HepG2 (cell line): ENCODE measurements at regions not wholly inside any gene's neighbourhood (a gene's known extent, or its start where the extent isn't known, plus 50 kb on each side); places are given as distances from the start of the nearest gene placed in this dataset.

Experiments used
- CENPT ChIP-seq: sonication (generic); formaldehyde crosslinking; IDR thresholded peaks from 2 replicates; pipeline ENCODE4 v1.8.0; 2022; ENCODE audit warnings: low read depth, mild to moderate bottlenecking, moderate library complexity, missing genetic modification reagents
- DMAP1 ChIP-seq: IDR thresholded peaks from 2 replicates; pipeline ENCODE4 v1.6.1; 2016
- GPN1 ChIP-seq: sonication (generic); formaldehyde crosslinking; IDR thresholded peaks from 2 replicates; pipeline ENCODE4 v1.5.1; 2020; ENCODE audit warnings: missing genetic modification reagents, borderline replicate concordance
- GTF2F1 ChIP-seq: fragments of 150-350 bp; IDR thresholded peaks from 2 replicates; pipeline ENCODE4 v1.6.1; 2014; ENCODE audit warnings: low read length
- JARID2 ChIP-seq: sonication (generic); formaldehyde crosslinking; IDR thresholded peaks from 2 replicates; pipeline ENCODE4 v1.8.1; 2023; ENCODE audit warnings: missing genetic modification reagents, inconsistent platforms; ENCODE audit not compliant: insufficient replicate concordance
- MAFG ChIP-seq: sonication (generic); formaldehyde crosslinking; IDR thresholded peaks from 2 replicates; pipeline ENCODE4 v1.5.1; 2020; ENCODE audit warnings: mild to moderate bottlenecking, missing genetic modification reagents
- PHF20 ChIP-seq: sonication (generic); formaldehyde crosslinking; IDR thresholded peaks from 2 replicates; pipeline ENCODE4 v1.5.0; 2020; ENCODE audit warnings: mild to moderate bottlenecking, missing genetic modification reagents
- PPARG ChIP-seq: conservative IDR thresholded peaks from 2 replicates; pipeline ENCODE4 v1.6.1; 2016; ENCODE audit warnings: missing biosample characterization, missing genetic modification reagents
- PREB ChIP-seq: sonication (generic); formaldehyde crosslinking; IDR thresholded peaks from 2 replicates; pipeline ENCODE4 v1.4.0; 2020; ENCODE audit warnings: missing genetic modification reagents
- RXRA ChIP-seq: sonication (generic); formaldehyde crosslinking; IDR thresholded peaks from 2 replicates; pipeline ENCODE4 v1.5.1; 2020; ENCODE audit warnings: missing genetic modification reagents
- SCMH1 ChIP-seq: sonication (generic); formaldehyde crosslinking; IDR thresholded peaks from 2 replicates; pipeline ENCODE4 v1.9.0; 2021; ENCODE audit warnings: missing genetic modification reagents, mild to moderate bottlenecking, borderline replicate concordance
- TMF1 ChIP-seq: sonication (generic); formaldehyde crosslinking; IDR thresholded peaks from 2 replicates; pipeline ENCODE4 v1.8.1; 2022; ENCODE audit warnings: low read depth, missing genetic modification reagents
- ZBTB8A ChIP-seq: sonication (generic); formaldehyde crosslinking; IDR thresholded peaks from 2 replicates; pipeline ENCODE4 v1.4.0; 2020; ENCODE audit warnings: mild to moderate bottlenecking, low read depth, missing genetic modification reagents, borderline replicate concordance
- ZNF282 ChIP-seq: fragments of 450-650 bp; IDR thresholded peaks from 2 replicates; pipeline ENCODE4 v1.6.1; 2018; ENCODE audit not compliant: partially characterized antibody
- ZNF296 ChIP-seq: sonication (generic); formaldehyde crosslinking; conservative IDR thresholded peaks from 2 replicates; pipeline ENCODE4 v1.5.0; 2020; ENCODE audit warnings: mild to moderate bottlenecking, missing genetic modification reagents
- ZNF501 ChIP-seq: sonication (generic); formaldehyde crosslinking; IDR thresholded peaks from 2 replicates; pipeline ENCODE4 v1.5.1; 2020; ENCODE audit warnings: mild to moderate bottlenecking, moderate library complexity, missing genetic modification reagents
- ZSCAN30 ChIP-seq: sonication (generic); formaldehyde crosslinking; IDR thresholded peaks from 2 replicates; pipeline ENCODE4 v1.5.0; 2020; ENCODE audit warnings: mild to moderate bottlenecking, missing genetic modification reagents
- TF ChIP-seq, protein P1 (sequence below): sonication (generic); formaldehyde crosslinking; IDR thresholded peaks from 2 replicates; pipeline ENCODE4 v1.4.0; 2020; ENCODE audit warnings: missing genetic modification reagents, borderline replicate concordance
- TF ChIP-seq, protein P2 (sequence below): sonication (generic); formaldehyde crosslinking; IDR thresholded peaks from 2 replicates; pipeline ENCODE4 v1.4.0; 2020; ENCODE audit warnings: missing genetic modification reagents
- TF ChIP-seq, protein P3 (sequence below): sonication (generic); formaldehyde crosslinking; IDR thresholded peaks from 2 replicates; pipeline ENCODE4 v1.9.0; 2021; ENCODE audit warnings: missing genetic modification reagents, mild to moderate bottlenecking, borderline replicate concordance
- TF ChIP-seq, protein P4 (sequence below): sonication (generic); formaldehyde crosslinking; IDR thresholded peaks from 2 replicates; pipeline ENCODE4 v1.8.0; 2022; ENCODE audit warnings: missing genetic modification reagents, mild to moderate bottlenecking, inconsistent platforms, borderline replicate concordance
- TF ChIP-seq, protein P5 (sequence below): IDR thresholded peaks from 2 replicates; pipeline ENCODE4 v1.6.1; 2016; ENCODE audit warnings: low read depth, control low read depth

DNA sequence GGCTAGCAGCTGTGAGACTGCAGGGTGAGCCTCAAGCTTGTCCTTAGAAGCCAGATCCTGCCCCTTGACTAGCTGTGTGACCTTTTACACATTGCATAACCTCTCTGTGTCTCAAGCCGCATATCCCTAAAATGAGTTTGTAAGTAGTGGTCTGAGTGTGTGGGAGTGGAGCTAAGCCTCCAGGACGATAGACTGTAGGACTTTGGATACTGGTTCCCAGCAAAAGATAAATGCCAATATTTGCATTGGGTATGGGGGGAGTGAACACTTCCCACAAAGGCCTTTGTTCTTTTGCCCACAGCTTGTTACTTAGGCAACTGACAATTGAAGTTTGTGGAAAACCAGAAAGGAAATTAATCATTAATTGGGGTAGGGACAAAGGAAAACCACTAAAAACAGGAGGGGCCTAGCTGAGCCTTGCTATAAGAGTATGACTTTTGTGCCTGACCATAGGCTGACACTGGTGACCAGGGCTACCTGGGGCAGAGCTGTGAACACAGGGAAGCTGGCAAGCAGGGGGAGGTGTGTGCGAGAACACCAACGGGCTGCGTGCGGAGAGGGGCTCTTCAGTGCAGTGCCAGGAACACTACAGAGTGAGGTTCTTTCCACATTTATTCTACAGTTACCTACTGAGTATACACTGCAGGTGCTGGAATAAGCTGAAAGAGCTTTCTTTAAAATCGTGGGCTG is 102.4 kb upstream of the ETV3 start (continued):
- TF ChIP-seq, protein P1, sequence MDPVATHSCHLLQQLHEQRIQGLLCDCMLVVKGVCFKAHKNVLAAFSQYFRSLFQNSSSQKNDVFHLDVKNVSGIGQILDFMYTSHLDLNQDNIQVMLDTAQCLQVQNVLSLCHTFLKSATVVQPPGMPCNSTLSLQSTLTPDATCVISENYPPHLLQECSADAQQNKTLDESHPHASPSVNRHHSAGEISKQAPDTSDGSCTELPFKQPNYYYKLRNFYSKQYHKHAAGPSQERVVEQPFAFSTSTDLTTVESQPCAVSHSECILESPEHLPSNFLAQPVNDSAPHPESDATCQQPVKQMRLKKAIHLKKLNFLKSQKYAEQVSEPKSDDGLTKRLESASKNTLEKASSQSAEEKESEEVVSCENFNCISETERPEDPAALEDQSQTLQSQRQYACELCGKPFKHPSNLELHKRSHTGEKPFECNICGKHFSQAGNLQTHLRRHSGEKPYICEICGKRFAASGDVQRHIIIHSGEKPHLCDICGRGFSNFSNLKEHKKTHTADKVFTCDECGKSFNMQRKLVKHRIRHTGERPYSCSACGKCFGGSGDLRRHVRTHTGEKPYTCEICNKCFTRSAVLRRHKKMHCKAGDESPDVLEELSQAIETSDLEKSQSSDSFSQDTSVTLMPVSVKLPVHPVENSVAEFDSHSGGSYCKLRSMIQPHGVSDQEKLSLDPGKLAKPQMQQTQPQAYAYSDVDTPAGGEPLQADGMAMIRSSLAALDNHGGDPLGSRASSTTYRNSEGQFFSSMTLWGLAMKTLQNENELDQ: no peak
- TF ChIP-seq, protein P2, sequence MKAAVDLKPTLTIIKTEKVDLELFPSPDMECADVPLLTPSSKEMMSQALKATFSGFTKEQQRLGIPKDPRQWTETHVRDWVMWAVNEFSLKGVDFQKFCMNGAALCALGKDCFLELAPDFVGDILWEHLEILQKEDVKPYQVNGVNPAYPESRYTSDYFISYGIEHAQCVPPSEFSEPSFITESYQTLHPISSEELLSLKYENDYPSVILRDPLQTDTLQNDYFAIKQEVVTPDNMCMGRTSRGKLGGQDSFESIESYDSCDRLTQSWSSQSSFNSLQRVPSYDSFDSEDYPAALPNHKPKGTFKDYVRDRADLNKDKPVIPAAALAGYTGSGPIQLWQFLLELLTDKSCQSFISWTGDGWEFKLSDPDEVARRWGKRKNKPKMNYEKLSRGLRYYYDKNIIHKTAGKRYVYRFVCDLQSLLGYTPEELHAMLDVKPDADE (CRISPR knock-in tag): no peak
- TF ChIP-seq MAFG (CRISPR knock-in tag) (no peak), PPARG (CRISPR knock-in tag) (peak; percentile 85), ZBTB8A (CRISPR knock-in tag) (no peak), GPN1 (CRISPR knock-in tag) (no peak), TMF1 (CRISPR knock-in tag) (no peak), ZNF501 (peak; percentile 60; the same call in 1 of the 2 replicates), CENPT (CRISPR knock-in tag) (no peak), RXRA (peak; percentile 88; the same call in 1 of the 2 replicates), ZNF296 (no peak), DMAP1 (CRISPR knock-in tag) (no peak; the same call in 1 of the 2 replicates), GTF2F1 (no peak), SCMH1 (CRISPR knock-in tag) (no peak), JARID2 (no peak), ZNF282 (no peak), PREB (CRISPR knock-in tag) (no peak), ZSCAN30 (CRISPR knock-in tag) (no peak), PHF20 (no peak)
- TF ChIP-seq, protein P3, sequence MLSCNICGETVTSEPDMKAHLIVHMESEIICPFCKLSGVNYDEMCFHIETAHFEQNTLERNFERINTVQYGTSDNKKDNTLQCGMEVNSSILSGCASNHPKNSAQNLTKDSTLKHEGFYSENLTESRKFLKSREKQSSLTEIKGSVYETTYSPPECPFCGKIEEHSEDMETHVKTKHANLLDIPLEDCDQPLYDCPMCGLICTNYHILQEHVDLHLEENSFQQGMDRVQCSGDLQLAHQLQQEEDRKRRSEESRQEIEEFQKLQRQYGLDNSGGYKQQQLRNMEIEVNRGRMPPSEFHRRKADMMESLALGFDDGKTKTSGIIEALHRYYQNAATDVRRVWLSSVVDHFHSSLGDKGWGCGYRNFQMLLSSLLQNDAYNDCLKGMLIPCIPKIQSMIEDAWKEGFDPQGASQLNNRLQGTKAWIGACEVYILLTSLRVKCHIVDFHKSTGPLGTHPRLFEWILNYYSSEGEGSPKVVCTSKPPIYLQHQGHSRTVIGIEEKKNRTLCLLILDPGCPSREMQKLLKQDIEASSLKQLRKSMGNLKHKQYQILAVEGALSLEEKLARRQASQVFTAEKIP (CRISPR knock-in tag): no peak
- TF ChIP-seq, protein P4, sequence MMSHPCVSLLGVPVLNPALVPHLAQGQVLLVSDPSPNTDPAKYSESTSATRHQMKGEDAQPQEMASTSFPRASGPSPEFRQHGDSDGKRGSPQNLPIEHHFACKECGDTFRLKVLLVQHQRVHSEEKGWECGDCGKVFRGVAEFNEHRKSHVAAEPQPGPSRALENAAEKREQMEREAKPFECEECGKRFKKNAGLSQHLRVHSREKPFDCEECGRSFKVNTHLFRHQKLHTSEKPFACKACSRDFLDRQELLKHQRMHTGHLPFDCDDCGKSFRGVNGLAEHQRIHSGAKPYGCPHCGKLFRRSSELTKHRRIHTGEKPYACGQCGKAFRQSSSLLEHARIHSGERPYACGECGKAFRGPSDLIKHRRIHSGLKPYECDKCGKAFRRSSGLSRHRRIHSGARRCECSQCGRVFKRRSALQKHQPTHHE (CRISPR knock-in tag): no peak
- TF ChIP-seq, protein P5, sequence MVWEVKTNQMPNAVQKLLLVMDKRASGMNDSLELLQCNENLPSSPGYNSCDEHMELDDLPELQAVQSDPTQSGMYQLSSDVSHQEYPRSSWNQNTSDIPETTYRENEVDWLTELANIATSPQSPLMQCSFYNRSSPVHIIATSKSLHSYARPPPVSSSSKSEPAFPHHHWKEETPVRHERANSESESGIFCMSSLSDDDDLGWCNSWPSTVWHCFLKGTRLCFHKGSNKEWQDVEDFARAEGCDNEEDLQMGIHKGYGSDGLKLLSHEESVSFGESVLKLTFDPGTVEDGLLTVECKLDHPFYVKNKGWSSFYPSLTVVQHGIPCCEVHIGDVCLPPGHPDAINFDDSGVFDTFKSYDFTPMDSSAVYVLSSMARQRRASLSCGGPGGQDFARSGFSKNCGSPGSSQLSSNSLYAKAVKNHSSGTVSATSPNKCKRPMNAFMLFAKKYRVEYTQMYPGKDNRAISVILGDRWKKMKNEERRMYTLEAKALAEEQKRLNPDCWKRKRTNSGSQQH (CRISPR knock-in tag): peak; percentile 47; the same call in 1 of the 2 replicates
